LNCaP clone FGC (cell line): ENCODE measurements at regions not wholly inside any gene's neighbourhood (a gene's known extent, or its start where the extent isn't known, plus 50 kb on each side); places are given as distances from the start of the nearest gene placed in this dataset.

Experiments used
- DNase-seq: peaks from one replicate; pipeline ENCODE4 v3.0.0-alpha.2; 2011; ENCODE audit warnings: low read depth
- H3K4me3 ChIP-seq: 2 replicates; pipeline ENCODE4 v1.5.1; 2011; ENCODE audit warnings: mild to moderate bottlenecking, low read depth, low read length, control low read depth
- CTCF ChIP-seq: IDR thresholded peaks from 2 replicates; pipeline ENCODE4 v1.5.1; 2012; ENCODE audit warnings: mild to moderate bottlenecking; ENCODE audit not compliant: control insufficient read depth, insufficient read depth; ENCODE audit errors: extremely low read depth

- H3K4me3 ChIP-seq = no peak overlapping the region
- TF ChIP-seq CTCF = peak; percentile 90
- DNase-seq = peak; percentile 84
Measured at GRCh38 chr10:123583639-123584418, 82.3 kb upstream of the GPR26 start.

- TF ChIP-seq CTCF = no peak
- no peak for DNase-seq
- no peak overlapping the region for H3K4me3 ChIP-seq
Measured at GRCh38 chr10:123584419-123584775, 81.8 kb upstream of the GPR26 start.

- no peak overlapping the region for H3K4me3 ChIP-seq
- TF ChIP-seq CTCF = no peak
- DNase-seq = no peak
Measured at GRCh38 chr10:123585477-123586445, 80.4 kb upstream of the GPR26 start.

- DNase-seq = no peak
Measured at GRCh38 chr10:123587110-123587509, 79.0 kb upstream of the GPR26 start.

GRCh38 chr10:123588386-123588914, 77.7 kb upstream of the GPR26 start:
- H3K4me3 ChIP-seq = no peak overlapping the region
- no peak for TF ChIP-seq CTCF
- no peak for DNase-seq

More at GRCh38 chr10:123587110-123587509, 79.0 kb upstream of the GPR26 start:
- no peak for TF ChIP-seq CTCF
- no peak overlapping the region for H3K4me3 ChIP-seq

GRCh38 chr10:123595661-123596060, 70.5 kb upstream of the GPR26 start:
- TF ChIP-seq CTCF = no peak
- no peak for DNase-seq
- no peak overlapping the region for H3K4me3 ChIP-seq
